ENCODE measurements at regions not wholly inside any gene's neighbourhood (a gene's known extent, or its start where the extent isn't known, plus 50 kb on each side); places are given as distances from the start of the nearest gene placed in this dataset.

DNA sequence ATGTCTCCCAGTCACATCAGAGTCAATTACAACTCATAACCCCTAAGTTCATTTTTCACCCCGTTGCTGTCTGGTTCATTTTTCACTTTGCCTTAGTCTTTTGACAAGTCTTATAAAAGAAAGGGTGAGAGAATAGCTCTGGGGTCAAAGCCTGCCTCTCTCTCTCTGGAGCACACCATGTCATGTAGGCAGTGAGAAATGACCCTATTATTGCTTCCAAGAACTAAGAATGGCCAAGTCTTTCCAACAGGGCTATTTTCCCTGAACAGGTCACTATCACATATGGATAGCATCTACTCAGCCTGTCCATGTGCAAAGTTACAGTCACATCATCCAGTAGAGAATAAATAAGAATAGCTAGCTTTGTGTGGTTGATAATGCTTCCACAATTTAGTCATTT, 655.5 kb upstream of the LRRC4C start:
- Histone ChIP-seq H3K4me1 (ENCODE audit: control insufficient read depth, insufficient read depth, low read length) (no peaks in the 10 kb centered on the region), H3K9me3 (ENCODE audit: control insufficient read depth, insufficient read depth, low read depth, low read length) (no peaks in the 10 kb centered on the region), H3K27ac (ENCODE audit: low read length) (no peak overlapping the region), H3K4me3 (ENCODE audit: low read depth in 2 of 2, low read length in 2 of 2) (no peak overlapping the region), H3K27me3 (ENCODE audit: control insufficient read depth, insufficient read depth, low read length) (no peaks in the 10 kb centered on the region), H3K36me3 (ENCODE audit: control insufficient read depth, insufficient read depth, low read length) (no peaks in the 10 kb centered on the region)
- ChIA-PET CTCF (no interaction called here), POLR2A (no interaction called here)
- no peak for ATAC-seq
- no TSS peak for BruUV-seq (replicated peaks)
- intact Hi-C loops (cut with micrococcal nuclease; ENCODE audit: unreplicated experiment) (no loop called here), in situ Hi-C loops (cut with HindIII; ENCODE audit: low pct_unique_long_range_greater_than_20kb, low sequenced_read_pairs) (no loop called here)
- DNase-seq (ENCODE audit: low read depth, low spot score), result no peak
- TF ChIP-seq TCF7L2 (IDR thresholded peaks at IDR 0.05; ENCODE audit: low read depth, low read length) (no peak), SIN3A (IDR thresholded peaks at IDR 0.05; ENCODE audit: borderline replicate concordance, insufficient read depth, low read depth, low read length) (no peak)
- TF ChIP-seq, protein P1, sequence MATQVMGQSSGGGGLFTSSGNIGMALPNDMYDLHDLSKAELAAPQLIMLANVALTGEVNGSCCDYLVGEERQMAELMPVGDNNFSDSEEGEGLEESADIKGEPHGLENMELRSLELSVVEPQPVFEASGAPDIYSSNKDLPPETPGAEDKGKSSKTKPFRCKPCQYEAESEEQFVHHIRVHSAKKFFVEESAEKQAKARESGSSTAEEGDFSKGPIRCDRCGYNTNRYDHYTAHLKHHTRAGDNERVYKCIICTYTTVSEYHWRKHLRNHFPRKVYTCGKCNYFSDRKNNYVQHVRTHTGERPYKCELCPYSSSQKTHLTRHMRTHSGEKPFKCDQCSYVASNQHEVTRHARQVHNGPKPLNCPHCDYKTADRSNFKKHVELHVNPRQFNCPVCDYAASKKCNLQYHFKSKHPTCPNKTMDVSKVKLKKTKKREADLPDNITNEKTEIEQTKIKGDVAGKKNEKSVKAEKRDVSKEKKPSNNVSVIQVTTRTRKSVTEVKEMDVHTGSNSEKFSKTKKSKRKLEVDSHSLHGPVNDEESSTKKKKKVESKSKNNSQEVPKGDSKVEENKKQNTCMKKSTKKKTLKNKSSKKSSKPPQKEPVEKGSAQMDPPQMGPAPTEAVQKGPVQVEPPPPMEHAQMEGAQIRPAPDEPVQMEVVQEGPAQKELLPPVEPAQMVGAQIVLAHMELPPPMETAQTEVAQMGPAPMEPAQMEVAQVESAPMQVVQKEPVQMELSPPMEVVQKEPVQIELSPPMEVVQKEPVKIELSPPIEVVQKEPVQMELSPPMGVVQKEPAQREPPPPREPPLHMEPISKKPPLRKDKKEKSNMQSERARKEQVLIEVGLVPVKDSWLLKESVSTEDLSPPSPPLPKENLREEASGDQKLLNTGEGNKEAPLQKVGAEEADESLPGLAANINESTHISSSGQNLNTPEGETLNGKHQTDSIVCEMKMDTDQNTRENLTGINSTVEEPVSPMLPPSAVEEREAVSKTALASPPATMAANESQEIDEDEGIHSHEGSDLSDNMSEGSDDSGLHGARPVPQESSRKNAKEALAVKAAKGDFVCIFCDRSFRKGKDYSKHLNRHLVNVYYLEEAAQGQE (IDR thresholded peaks at IDR 0.05; ENCODE audit: insufficient read depth in 1 of 2, low read depth in 2 of 2, low read length in 1 of 2), result no peak

DNA sequence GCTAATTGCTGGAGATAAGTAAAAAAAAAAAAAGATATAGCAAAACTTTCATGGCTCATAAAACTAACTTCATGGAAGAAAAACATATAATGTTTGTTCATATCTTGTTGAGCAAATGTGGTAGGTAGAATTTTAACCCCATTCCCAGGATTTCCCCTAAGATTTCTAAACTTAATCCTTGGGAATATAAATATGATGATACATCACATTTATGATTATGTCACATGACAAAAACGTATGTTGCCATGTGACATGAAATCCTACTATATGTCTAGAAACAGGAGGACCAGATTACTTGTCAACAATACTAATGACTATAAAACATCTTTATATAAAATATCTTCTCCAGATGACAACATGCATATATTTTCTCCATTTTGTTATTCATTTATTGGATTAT, 679.0 kb upstream of the LRRC4C start:
- no peaks in the 10 kb centered on the region for H3K9me3 ChIP-seq (ENCODE audit: control insufficient read depth, insufficient read depth, low read depth, low read length)
- intact Hi-C loops (cut with micrococcal nuclease; ENCODE audit: unreplicated experiment), result no loop called here
- CTCF ChIA-PET, result no interaction called here
- no peaks in the 10 kb centered on the region for H3K4me1 ChIP-seq (ENCODE audit: control insufficient read depth, insufficient read depth, low read length)
- no peaks in the 10 kb centered on the region for H3K36me3 ChIP-seq (ENCODE audit: control insufficient read depth, insufficient read depth, low read length)
- ATAC-seq (no peak), DNase-seq (ENCODE audit: low read depth, low spot score) (no peak)
- H3K27me3 ChIP-seq (ENCODE audit: control insufficient read depth, insufficient read depth, low read length), result no peaks in the 10 kb centered on the region
- TF ChIP-seq, protein P2, sequence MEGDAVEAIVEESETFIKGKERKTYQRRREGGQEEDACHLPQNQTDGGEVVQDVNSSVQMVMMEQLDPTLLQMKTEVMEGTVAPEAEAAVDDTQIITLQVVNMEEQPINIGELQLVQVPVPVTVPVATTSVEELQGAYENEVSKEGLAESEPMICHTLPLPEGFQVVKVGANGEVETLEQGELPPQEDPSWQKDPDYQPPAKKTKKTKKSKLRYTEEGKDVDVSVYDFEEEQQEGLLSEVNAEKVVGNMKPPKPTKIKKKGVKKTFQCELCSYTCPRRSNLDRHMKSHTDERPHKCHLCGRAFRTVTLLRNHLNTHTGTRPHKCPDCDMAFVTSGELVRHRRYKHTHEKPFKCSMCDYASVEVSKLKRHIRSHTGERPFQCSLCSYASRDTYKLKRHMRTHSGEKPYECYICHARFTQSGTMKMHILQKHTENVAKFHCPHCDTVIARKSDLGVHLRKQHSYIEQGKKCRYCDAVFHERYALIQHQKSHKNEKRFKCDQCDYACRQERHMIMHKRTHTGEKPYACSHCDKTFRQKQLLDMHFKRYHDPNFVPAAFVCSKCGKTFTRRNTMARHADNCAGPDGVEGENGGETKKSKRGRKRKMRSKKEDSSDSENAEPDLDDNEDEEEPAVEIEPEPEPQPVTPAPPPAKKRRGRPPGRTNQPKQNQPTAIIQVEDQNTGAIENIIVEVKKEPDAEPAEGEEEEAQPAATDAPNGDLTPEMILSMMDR (IDR thresholded peaks at IDR 0.05), result no peak
- TF ChIP-seq, protein P1 (IDR thresholded peaks at IDR 0.05; ENCODE audit: insufficient read depth in 1 of 2, low read depth in 2 of 2, low read length in 1 of 2), result no peak
- no peak for TF ChIP-seq SIN3A (IDR thresholded peaks at IDR 0.05; ENCODE audit: borderline replicate concordance, insufficient read depth, low read depth, low read length)
- no peak for TF ChIP-seq TCF7L2 (IDR thresholded peaks at IDR 0.05; ENCODE audit: low read depth, low read length)
- no peak for TF ChIP-seq POLR2AphosphoS5 (IDR thresholded peaks at IDR 0.05; ENCODE audit: low read depth, low read length)
- POLR2A ChIA-PET, result no interaction called here
- H3K4me3 ChIP-seq (ENCODE audit: low read depth in 2 of 2, low read length in 2 of 2), result no peak overlapping the region
- no TSS peak for BruUV-seq (replicated peaks)
- no peak overlapping the region for H3K27ac ChIP-seq (ENCODE audit: low read length)
- in situ Hi-C loops (cut with HindIII; ENCODE audit: low pct_unique_long_range_greater_than_20kb, low sequenced_read_pairs), result no loop called here

Measured in Panc1 (cell line).